ENCODE measurements at regions not wholly inside any gene's neighbourhood (a gene's known extent, or its start where the extent isn't known, plus 50 kb on each side); places are given as distances from the start of the nearest gene placed in this dataset.
"Not testable (repeated sequence)": the region's sequence is repeated elsewhere in the genome, so short reads cannot be mapped to it uniquely, and the experiment has no call there.

GRCh38 chr13:56314765-56315164 is 826.0 kb upstream of the PRR20A start:
- no peak for DNase-seq

GRCh38 chr13:56317841-56318240 is 822.9 kb upstream of the PRR20A start:
- no peak for DNase-seq

- peak in 2 of 4 experiments; percentile 3 to 12 for DNase-seq
Measured at GRCh38 chr13:56332671-56333070, 808.0 kb upstream of the PRR20A start.

- no peak for DNase-seq
Measured at GRCh38 chr13:56335775-56336174, 804.9 kb upstream of the PRR20A start.

- DNase-seq = no peak
Measured at GRCh38 chr13:56338421-56338820, 802.3 kb upstream of the PRR20A start.

- no peak for DNase-seq
Measured at GRCh38 chr13:56347014-56347413, 793.7 kb upstream of the PRR20A start.

GRCh38 chr13:56349866-56350265 is 790.9 kb upstream of the PRR20A start:
- DNase-seq = no peak

- no peak for DNase-seq
Measured at GRCh38 chr13:56351041-56351440, 789.7 kb upstream of the PRR20A start.

- DNase-seq = no peak
Measured at GRCh38 chr13:56352361-56352760, 788.4 kb upstream of the PRR20A start.

- no peak for DNase-seq
Measured at GRCh38 chr13:56352901-56353300, 787.8 kb upstream of the PRR20A start.

- DNase-seq = no peak
Measured at GRCh38 chr13:56356690-56357089, 784.0 kb upstream of the PRR20A start.

- no peak for DNase-seq
Measured at GRCh38 chr13:56378566-56378965, 762.2 kb upstream of the PRR20A start.

GRCh38 chr13:56393549-56393948 is 747.2 kb upstream of the PRR20A start:
- no peak for DNase-seq

- no peak for DNase-seq
Measured at GRCh38 chr13:56396318-56396717, 744.4 kb upstream of the PRR20A start.

GRCh38 chr13:56400774-56401173 is 739.9 kb upstream of the PRR20A start:
- DNase-seq = no peak

- DNase-seq = no peak
Measured at GRCh38 chr13:56412856-56413255, 727.9 kb upstream of the PRR20A start.

- no peak for DNase-seq
Measured at GRCh38 chr13:56424246-56424645, 716.5 kb upstream of the PRR20A start.

GRCh38 chr13:56457535-56458190 is 683.1 kb upstream of the PRR20A start:
- DNase-seq = no peak

GRCh38 chr13:56459286-56459685 is 681.4 kb upstream of the PRR20A start:
- DNase-seq = no peak

GRCh38 chr13:56501750-56502149 is 639.0 kb upstream of the PRR20A start:
- no peak for DNase-seq

- DNase-seq = no peak
Measured at GRCh38 chr13:56510836-56511235, 629.9 kb upstream of the PRR20A start.

GRCh38 chr13:56512336-56512735 is 628.4 kb upstream of the PRR20A start:
- not testable (repeated sequence) for DNase-seq

GRCh38 chr13:56515441-56515840 is 625.3 kb upstream of the PRR20A start:
- DNase-seq = no peak

- no peak for DNase-seq
Measured at GRCh38 chr13:56528040-56528790, 612.5 kb upstream of the PRR20A start.
